ENCODE measurements at regions not wholly inside any gene's neighbourhood (a gene's known extent, or its start where the extent isn't known, plus 50 kb on each side); places are given as distances from the start of the nearest gene placed in this dataset.

GRCh38 chr13:90696656-90697055 is 650.8 kb upstream of the MIR17HG start:
- no peaks in the 10 kb centered on the region for H3K27me3 Mint-ChIP-seq
- no peak for ATAC-seq (replicated peaks)
- H3K27ac Mint-ChIP-seq, result no peak overlapping the region
- no peak overlapping the region for H3K4me3 Mint-ChIP-seq
- peaks cover 4% of the 10 kb centered on the region for H3K9me3 Mint-ChIP-seq
- no peaks in the 10 kb centered on the region for H3K36me3 Mint-ChIP-seq (ENCODE audit: low read depth)
- no peaks in the 10 kb centered on the region for H3K4me1 Mint-ChIP-seq

GRCh38 chr13:90700340-90700739 is 647.1 kb upstream of the MIR17HG start:
- Mint-ChIP-seq H3K27me3 (no peaks in the 10 kb centered on the region), H3K27ac (no peak overlapping the region), H3K36me3 (ENCODE audit: low read depth) (no peaks in the 10 kb centered on the region), H3K4me1 (no peaks in the 10 kb centered on the region), H3K4me3 (no peak overlapping the region), H3K9me3 (peaks cover 8% of the 10 kb centered on the region)
- ATAC-seq (replicated peaks), result no peak

- no peaks in the 10 kb centered on the region for H3K4me1 Mint-ChIP-seq
- ATAC-seq (replicated peaks), result no peak
- no peaks in the 10 kb centered on the region for H3K27me3 Mint-ChIP-seq
- peaks cover 8% of the 10 kb centered on the region for H3K9me3 Mint-ChIP-seq
- H3K4me3 Mint-ChIP-seq, result no peak overlapping the region
- H3K27ac Mint-ChIP-seq, result no peak overlapping the region
- H3K36me3 Mint-ChIP-seq (ENCODE audit: low read depth), result no peaks in the 10 kb centered on the region
Observed at GRCh38 chr13:90701264-90701663, 646.2 kb upstream of the MIR17HG start.

GRCh38 chr13:90702050-90702449 is 645.4 kb upstream of the MIR17HG start:
- H3K4me3 Mint-ChIP-seq, result no peak overlapping the region

GRCh38 chr13:90706631-90707030 is 640.9 kb upstream of the MIR17HG start:
- Mint-ChIP-seq H3K9me3 (peaks cover 12% of the 10 kb centered on the region), H3K27me3 (no peaks in the 10 kb centered on the region), H3K27ac (no peak overlapping the region), H3K36me3 (ENCODE audit: low read depth) (no peaks in the 10 kb centered on the region), H3K4me3 (no peak overlapping the region), H3K4me1 (no peaks in the 10 kb centered on the region)
- ATAC-seq (replicated peaks), result no peak

More at GRCh38 chr13:90702050-90702449, 645.4 kb upstream of the MIR17HG start:
- no peaks in the 10 kb centered on the region for H3K27me3 Mint-ChIP-seq
- H3K9me3 Mint-ChIP-seq, result peaks cover 8% of the 10 kb centered on the region
- no peak overlapping the region for H3K27ac Mint-ChIP-seq
- H3K4me1 Mint-ChIP-seq, result no peaks in the 10 kb centered on the region
- ATAC-seq (replicated peaks), result no peak
- H3K36me3 Mint-ChIP-seq (ENCODE audit: low read depth), result no peaks in the 10 kb centered on the region

GRCh38 chr13:90708128-90708527 is 639.4 kb upstream of the MIR17HG start:
- H3K36me3 Mint-ChIP-seq (ENCODE audit: low read depth), result no peaks in the 10 kb centered on the region
- ATAC-seq (replicated peaks), result no peak
- peaks cover 10% of the 10 kb centered on the region for H3K9me3 Mint-ChIP-seq

GRCh38 chr13:90709319-90709718 is 638.2 kb upstream of the MIR17HG start:
- no peaks in the 10 kb centered on the region for H3K27me3 Mint-ChIP-seq
- no peak overlapping the region for H3K4me3 Mint-ChIP-seq
- H3K9me3 Mint-ChIP-seq, result peaks cover 16% of the 10 kb centered on the region
- no peak for ATAC-seq (replicated peaks)
- no peaks in the 10 kb centered on the region for H3K36me3 Mint-ChIP-seq (ENCODE audit: low read depth)
- no peaks in the 10 kb centered on the region for H3K4me1 Mint-ChIP-seq
- no peak overlapping the region for H3K27ac Mint-ChIP-seq

More at GRCh38 chr13:90708128-90708527, 639.4 kb upstream of the MIR17HG start:
- no peaks in the 10 kb centered on the region for H3K4me1 Mint-ChIP-seq
- H3K4me3 Mint-ChIP-seq, result no peak overlapping the region
- no peaks in the 10 kb centered on the region for H3K27me3 Mint-ChIP-seq
- H3K27ac Mint-ChIP-seq, result no peak overlapping the region

GRCh38 chr13:90710164-90710759 is 637.2 kb upstream of the MIR17HG start:
- Mint-ChIP-seq H3K9me3 (peaks cover 16% of the 10 kb centered on the region), H3K36me3 (ENCODE audit: low read depth) (no peaks in the 10 kb centered on the region), H3K27me3 (no peaks in the 10 kb centered on the region), H3K4me3 (no peak overlapping the region), H3K27ac (no peak overlapping the region), H3K4me1 (no peaks in the 10 kb centered on the region)
- ATAC-seq (replicated peaks), result no peak

- Mint-ChIP-seq H3K27ac (no peak overlapping the region), H3K4me3 (no peak overlapping the region), H3K27me3 (no peaks in the 10 kb centered on the region), H3K4me1 (no peaks in the 10 kb centered on the region), H3K36me3 (ENCODE audit: low read depth) (no peaks in the 10 kb centered on the region), H3K9me3 (peaks cover 19% of the 10 kb centered on the region)
- no peak for ATAC-seq (replicated peaks)
Observed at GRCh38 chr13:90713441-90714133, 633.9 kb upstream of the MIR17HG start.

GRCh38 chr13:90715485-90715884 is 632.0 kb upstream of the MIR17HG start:
- no peaks in the 10 kb centered on the region for H3K27me3 Mint-ChIP-seq
- peaks cover 19% of the 10 kb centered on the region for H3K9me3 Mint-ChIP-seq
- H3K4me1 Mint-ChIP-seq, result no peaks in the 10 kb centered on the region
- ATAC-seq (replicated peaks), result no peak
- H3K36me3 Mint-ChIP-seq (ENCODE audit: low read depth), result no peaks in the 10 kb centered on the region
- no peak overlapping the region for H3K4me3 Mint-ChIP-seq
- H3K27ac Mint-ChIP-seq, result no peak overlapping the region

GRCh38 chr13:90717451-90717936 is 630.0 kb upstream of the MIR17HG start:
- no peak for ATAC-seq (replicated peaks)
- Mint-ChIP-seq H3K9me3 (peaks cover 24% of the 10 kb centered on the region), H3K27ac (no peak overlapping the region), H3K4me3 (no peak overlapping the region), H3K36me3 (ENCODE audit: low read depth) (no peaks in the 10 kb centered on the region), H3K27me3 (no peaks in the 10 kb centered on the region), H3K4me1 (no peaks in the 10 kb centered on the region)

GRCh38 chr13:90719461-90719860 is 628.0 kb upstream of the MIR17HG start:
- Mint-ChIP-seq H3K4me1 (no peaks in the 10 kb centered on the region), H3K27me3 (no peaks in the 10 kb centered on the region), H3K9me3 (peaks cover 13% of the 10 kb centered on the region), H3K4me3 (no peak overlapping the region), H3K27ac (no peak overlapping the region), H3K36me3 (ENCODE audit: low read depth) (no peaks in the 10 kb centered on the region)
- ATAC-seq (replicated peaks), result no peak

- Mint-ChIP-seq H3K4me3 (no peak overlapping the region), H3K36me3 (ENCODE audit: low read depth) (no peaks in the 10 kb centered on the region), H3K9me3 (peaks cover 14% of the 10 kb centered on the region), H3K4me1 (no peaks in the 10 kb centered on the region), H3K27ac (no peak overlapping the region), H3K27me3 (no peaks in the 10 kb centered on the region)
- ATAC-seq (replicated peaks), result no peak
Observed at GRCh38 chr13:90721937-90722336, 625.5 kb upstream of the MIR17HG start.

GRCh38 chr13:90723381-90723780 is 624.1 kb upstream of the MIR17HG start:
- Mint-ChIP-seq H3K27me3 (no peaks in the 10 kb centered on the region), H3K9me3 (peaks cover 14% of the 10 kb centered on the region), H3K27ac (no peak overlapping the region), H3K4me3 (no peak overlapping the region), H3K4me1 (no peaks in the 10 kb centered on the region), H3K36me3 (ENCODE audit: low read depth) (no peaks in the 10 kb centered on the region)
- ATAC-seq (replicated peaks), result no peak

GRCh38 chr13:90726375-90726774 is 621.1 kb upstream of the MIR17HG start:
- no peak for ATAC-seq (replicated peaks)
- Mint-ChIP-seq H3K27ac (no peak overlapping the region), H3K4me1 (no peaks in the 10 kb centered on the region), H3K36me3 (ENCODE audit: low read depth) (no peaks in the 10 kb centered on the region), H3K9me3 (peaks cover 17% of the 10 kb centered on the region), H3K4me3 (no peak overlapping the region), H3K27me3 (no peaks in the 10 kb centered on the region)

All from activated T-helper 17 cell treated with anti-CD3 and anti-CD28 coated beads, Interleukin-2, amount 50 U/mL, for 72 hours (primary cell).